HG03457 (cell line): ENCODE measurements at regions not wholly inside any gene's neighbourhood (a gene's known extent, or its start where the extent isn't known, plus 50 kb on each side); places are given as distances from the start of the nearest gene placed in this dataset.

Source experiments
- ATAC-seq: cut with Tn5 transposase; IDR thresholded peaks from one replicate; pipeline ENCODE4 v1.9.1; 2021; ENCODE audit warnings: moderate number of reproducible peaks; ENCODE audit not compliant: unreplicated experiment

DNA sequence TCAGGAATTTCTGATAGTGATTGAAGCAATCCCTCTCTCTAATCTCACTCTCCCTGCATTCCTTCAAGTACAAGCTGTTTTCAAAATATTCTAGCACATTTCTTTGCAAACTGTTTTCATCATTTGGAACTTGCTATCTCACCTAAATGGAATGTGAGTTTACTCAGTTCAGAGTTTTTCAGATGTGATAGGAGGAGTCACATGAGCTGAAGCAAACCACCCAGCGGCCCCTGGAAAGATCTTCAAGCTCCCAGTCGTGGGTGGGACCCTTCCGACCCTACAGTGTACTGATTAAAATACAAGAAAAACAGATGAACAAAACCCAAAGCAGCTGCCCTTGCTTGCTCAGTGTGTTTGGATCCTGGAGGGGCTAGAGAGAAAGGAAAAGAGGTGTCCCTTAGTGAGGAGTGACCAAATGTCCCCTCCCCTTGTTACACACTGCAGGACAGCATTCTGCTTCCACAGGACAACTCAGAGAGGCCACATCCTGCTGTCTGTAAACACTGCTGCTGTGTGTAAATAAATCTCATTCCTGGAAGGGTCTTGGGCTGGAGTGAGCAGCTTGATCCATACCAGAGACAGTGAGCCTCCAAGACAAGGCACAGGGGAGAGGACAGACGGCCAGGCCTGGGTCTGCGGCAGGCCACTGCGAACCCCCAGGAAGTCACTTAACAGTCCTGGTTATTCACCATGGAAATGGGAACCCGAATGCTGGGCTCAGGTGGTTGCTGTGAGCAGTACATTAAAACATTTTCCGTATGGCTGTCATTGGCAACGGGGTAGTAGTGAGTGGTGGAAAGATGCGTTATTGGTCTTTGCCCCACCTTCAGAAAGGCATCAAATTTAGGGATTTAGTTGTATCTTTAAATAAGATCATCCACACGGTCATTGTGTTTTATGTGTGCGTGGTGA, 229.2 kb downstream of the RHOU start:
- no peak for ATAC-seq

DNA sequence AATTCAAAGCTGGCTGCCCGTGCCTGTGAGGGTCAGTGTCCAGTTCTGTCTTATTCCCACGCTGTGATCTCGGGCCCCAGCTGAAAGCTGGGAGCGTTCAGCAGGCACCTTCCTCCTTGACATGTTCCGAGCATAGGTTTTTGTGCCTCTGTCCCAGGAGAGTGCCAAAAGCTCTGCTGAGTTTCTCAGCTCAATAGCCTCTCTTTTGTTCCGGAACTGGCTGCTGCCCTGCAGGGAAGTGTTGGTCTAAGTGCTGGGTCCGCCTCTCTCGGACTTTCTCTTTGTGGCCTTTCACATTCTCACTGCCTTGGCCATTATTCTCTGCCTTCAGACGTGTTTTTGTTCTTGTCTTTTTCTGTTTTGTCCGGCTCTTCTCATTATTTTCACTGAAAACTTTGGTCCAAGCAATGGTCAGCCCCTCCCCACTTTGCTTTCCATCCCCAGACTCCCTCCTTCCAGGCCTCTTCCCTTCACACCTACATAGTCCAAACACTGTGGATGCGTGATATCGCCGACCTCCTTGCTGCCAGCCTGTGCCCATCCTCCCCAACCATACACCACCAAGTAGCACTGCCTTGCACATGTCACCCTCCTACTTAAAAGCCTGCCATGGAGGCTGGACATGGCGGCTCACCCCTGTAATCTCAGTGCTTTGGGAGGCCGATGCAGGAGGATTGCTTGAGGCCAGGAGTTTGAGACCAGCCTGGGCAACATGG, 233.8 kb downstream of the RHOU start:
- ATAC-seq, result no peak

DNA sequence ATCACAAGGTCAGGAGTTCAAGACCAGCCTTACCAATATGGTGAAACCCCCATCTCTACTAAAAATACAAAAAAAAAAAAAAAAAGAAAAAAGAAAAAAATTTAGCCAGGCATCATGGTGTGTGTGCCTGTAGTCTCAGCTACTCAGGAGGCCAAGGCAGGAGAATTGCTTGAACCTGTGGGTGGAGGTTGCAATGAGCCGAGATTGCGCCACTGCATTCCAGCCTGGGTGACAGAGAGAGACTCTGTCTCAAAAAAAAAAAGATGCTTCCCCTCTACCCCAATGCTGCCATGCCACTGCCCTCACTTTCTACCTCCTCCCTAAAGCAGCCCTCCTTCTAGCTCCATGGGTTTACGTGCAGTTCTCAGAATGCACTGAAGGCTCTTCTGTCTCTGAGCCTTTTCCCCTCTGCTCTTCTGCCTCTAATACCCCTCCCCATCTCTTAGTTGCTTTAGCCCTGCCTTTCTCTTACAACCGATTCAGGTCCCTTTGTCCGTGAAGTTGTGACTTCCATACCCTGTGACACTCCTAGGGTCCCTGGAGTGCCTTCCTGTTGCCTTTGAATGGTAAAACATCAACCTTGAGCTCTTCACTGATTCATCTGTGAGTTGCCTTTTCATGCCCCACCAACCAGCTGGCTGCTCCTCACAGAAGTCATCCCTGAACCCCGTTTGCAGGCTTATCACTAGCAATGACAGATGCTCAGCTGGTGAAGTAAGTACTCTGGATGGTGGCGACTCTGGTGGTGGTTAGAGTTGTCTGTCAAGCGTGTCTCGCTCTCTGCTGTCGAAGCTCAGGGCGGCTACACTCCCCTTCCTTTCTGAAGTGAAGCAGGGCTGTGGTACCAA, 234.9 kb downstream of the RHOU start:
- ATAC-seq, result no peak

DNA sequence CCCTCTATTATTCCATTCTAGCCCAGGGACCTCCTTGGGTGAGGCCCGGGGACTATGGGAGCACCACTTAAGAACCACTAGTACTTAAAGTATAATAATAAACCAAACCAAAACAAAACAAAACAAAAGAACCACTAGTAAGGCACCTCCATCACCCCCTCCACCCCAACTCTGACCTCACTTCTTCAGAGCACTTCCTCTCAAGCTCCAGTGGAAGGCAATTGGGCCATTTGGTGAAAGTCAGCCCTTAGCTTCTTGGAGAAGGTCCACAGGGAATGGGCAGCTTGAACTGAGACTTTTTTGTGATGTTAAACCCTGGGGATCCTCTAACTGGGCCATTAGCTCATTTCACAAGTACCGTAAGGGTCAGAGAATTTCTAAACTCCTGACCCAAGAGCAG, 237.3 kb downstream of the RHOU start:
- ATAC-seq, result no peak

DNA sequence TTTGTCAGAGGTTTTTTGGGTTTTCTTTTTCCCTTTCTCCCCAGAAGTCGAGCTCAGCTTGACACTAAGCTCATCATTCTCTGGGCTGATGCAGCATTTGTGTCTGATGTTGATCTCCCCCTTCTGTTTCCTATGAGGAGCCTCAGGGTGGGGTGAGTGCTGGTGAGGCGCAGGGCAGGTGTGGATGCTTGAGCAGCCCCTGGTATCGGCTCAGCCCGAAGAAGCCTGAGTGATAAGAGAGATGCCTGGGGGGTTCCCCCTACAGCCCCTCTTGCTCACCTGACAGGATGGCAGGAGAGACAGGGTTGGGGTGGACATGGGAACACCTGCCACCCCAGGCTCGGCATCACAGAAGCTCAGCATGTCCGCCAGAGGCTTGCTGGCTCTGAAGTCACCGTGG, 239.0 kb downstream of the RHOU start:
- ATAC-seq, result no peak

DNA sequence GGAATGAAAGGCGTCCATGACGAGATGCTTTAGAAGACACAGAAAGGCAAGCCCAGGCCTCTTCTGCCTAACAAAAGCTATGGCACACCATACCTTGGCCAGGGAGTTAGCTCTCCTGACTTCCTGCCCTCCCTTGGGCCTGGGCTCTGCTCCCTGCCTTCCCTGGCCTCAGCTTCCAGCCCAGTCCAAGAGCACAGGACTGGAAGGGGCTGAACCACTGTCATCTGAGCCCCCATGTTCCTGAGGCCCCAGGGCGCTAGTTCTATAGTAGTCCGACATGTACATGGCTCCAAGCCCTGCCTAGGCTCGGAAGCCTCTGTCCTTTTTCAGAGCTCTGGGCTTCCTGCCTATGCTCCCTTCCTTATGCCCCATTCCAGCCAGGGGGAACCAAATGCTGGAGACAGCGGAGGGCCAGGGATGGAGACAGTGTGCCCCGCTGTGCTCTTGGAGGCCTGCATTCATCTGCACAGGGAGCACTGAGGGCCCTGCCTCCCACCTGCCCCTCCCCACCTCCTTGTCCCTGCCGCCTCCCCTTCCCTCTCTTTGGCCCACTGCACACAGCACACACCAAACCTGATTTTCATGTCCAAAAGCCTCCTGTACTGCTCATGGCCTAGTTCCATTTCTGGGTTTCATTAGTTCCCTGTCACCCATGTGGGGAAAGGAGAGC, 240.1 kb downstream of the RHOU start:
- no peak for ATAC-seq

DNA sequence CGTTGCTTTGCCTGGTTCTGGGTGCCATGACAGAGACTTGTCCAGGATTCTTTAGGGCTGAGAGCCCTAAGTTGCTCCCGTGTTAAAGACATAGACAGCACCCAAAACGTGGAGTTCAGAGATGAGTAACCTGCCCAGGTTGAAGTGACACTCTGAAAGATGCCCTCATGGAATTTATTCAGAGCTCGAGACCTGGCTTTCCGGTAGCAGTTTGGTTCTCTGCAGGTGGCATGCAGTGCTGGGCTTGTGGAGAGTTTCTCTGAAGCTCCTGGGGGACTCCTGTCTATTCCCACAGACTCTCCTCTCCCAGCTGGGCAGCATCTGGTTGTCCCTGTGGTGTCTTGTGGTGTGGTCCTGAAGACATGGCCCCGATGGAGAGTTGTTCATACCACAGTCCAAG, 241.0 kb downstream of the RHOU start:
- no peak for ATAC-seq

DNA sequence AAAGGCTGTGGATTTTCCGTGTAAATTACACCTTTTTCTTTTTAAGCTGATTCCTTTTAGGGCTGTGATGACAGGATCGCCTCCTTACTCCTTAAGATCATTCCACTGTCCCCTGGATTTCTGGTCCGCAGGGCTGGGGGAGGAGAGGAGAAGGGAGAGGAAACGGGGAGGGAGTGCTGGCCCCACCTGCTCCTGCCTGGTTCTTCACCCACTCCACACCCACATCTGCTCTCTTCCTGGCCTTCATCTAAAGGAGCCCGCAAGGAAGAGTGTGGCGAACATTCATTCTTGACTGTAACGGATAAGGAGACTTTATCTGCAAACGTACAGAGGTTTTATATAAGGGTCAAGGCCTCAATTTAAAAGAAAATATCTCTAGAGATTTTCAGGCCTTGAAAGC, 242.0 kb downstream of the RHOU start:
- ATAC-seq, result no peak

DNA sequence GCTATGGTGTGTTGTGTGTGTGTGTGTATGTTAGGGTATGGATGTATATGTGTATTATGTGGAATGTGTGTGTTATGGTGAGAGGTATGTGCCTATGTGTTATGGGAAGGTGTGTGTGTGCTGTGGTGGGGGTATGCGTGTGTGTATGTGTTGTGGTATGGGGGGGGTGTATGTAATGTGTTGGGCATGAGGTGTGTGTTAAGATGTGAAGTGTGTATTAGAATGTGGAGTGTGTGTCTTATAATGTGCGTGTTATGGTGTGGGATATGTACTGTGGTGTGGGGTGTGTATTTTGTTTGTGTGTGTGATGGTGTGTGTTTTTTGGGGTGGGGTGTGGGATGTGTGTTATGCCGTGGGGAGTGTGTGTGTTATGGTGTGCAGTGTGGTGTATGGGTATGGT, 242.5 kb downstream of the RHOU start:
- ATAC-seq, result no peak

DNA sequence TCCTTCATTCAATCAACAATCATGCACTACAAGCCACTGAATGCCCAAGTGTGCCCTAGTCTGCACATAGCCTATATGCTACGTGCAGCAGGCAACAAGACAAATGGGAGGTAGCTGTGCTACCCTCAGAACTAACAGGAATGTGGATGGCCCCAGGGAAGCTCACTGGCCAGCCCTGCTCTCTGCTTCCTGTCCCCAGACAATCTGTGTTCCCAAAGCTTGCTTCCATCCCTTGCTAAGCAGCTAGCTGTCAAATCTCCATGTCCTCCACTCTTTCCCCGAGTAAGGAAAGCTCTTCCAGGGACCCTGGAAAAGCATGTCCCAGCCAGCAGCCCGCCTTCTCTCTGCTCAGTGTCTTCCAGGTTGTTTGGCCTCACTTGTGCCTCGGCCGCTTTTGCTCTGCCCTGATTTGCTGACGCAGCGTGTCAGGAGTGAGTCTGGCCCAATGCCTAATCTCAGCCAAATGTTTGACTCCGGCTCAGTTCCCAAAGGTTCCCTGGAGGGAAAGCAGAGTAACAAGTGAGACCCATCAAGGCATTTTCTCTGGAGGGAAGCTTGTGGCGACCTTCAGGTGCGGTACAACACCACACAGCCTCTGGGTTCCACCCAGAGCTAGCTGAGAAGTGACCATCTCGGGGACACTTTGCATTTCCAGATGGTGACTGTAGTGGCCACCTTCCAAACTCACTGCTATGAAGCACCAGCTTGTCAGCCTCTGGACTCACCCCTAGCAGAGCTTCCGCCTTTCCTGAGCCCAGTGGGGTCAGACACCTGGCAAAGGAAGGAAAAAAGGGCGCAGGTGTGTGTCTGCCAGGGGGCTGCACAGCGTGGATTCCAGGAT, 243.4 kb downstream of the RHOU start:
- ATAC-seq, result no peak

DNA sequence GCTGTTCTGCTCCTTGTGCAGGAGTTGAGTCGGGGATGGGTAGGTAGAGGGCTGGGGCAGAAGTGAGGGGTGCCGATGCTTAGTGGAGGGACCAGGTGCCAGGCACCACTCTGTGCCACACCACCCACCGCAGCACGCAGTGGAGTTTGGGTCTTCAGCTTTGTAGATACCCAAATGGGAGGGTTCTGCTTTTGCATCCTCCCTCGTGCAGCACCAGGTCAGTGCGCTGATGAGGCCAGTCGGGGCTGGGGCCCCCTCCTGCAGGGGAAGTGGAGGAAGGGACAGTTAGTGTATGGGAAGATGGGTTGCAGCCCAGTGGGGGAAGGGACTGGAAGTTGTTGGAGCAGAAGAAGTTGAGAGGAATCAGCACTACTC, 244.0 kb downstream of the RHOU start:
- no peak for ATAC-seq

DNA sequence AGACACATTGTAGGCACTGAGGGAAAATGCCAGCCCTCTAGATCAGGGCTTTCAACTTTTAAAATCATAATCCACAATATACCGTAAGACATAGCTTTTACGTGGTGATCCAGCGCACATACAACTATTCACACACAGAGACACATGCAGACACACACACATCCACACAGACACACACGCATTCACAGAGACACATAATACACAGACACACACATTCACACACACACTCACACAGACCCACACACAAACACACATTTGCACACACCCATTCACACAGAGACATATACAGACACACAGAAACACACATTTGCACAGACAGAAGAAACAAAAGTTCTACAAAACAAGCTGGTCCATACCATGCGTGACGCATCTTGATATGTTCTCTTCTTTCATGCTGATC, 244.5 kb downstream of the RHOU start:
- ATAC-seq, result no peak

DNA sequence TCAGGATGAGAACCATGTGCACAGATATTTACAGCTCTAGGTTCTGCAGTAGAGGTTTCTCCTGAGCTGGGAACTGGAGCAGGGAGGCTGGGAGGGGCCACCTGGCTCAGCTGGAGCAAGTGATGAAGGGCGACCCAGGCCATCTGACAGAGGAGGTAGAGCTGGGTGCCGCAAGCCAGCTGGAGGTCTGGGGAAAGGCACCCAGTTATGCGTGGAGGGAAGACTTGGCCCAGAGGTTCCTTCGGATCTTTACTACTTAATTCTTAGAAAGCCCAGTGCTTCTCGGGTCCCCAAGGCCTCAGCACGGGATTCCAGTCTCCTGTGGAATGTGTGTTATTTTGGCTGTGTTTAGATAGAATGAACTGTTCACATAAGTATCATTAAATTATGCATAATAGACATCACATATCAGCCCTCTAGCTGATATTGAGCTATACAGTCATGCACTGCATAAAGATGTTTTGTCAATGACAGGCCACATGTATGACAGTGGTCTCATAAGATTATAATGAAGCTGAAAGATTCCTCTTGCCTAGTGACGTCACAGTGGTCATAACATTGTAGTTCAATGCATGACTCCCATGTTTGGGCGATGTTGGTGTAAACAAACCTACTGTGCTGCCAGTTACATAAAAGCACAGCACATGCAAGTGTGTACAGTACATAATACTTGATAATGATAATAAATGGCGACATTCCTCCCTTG, 245.1 kb downstream of the RHOU start:
- ATAC-seq, result no peak

DNA sequence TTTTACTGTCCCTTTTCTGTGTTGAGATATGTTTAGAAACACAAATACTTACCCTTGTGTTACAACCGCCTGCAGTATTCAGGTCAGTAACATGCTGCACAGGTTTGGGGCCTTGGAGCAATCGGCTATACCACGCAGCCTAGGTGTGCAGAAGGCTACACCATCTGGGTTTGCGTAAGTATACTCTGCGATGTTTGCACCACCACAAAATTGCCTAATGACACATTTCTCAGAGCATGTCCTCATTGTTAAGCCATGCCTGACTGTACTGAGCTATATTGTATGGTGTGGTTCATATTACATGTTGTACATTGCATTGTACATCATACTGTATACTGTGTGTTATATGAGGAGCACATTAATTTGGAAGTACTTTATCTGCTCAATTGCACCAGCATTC, 247.4 kb downstream of the RHOU start:
- ATAC-seq, result no peak

DNA sequence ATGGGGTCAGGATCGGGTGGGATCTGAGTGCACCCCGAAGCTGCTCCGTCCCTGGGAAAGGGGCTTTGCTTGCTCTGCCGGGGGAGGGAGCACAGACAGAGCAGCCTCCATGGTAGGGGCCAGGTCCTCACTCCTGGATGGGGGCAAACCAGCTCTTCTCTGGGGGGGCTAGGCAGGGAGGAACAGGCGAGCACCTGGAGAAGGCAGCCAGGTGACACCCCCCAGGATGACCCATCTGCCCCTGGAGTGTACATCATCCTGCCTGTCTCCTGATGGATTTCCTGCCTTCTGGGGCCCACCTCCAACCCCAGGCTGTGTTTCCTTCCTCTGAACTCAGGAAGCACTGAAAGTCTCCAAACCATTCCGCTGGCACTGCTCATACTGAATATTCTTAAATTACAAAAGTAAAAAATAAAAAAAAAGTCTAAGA, 248.0 kb downstream of the RHOU start:
- ATAC-seq, result no peak

DNA sequence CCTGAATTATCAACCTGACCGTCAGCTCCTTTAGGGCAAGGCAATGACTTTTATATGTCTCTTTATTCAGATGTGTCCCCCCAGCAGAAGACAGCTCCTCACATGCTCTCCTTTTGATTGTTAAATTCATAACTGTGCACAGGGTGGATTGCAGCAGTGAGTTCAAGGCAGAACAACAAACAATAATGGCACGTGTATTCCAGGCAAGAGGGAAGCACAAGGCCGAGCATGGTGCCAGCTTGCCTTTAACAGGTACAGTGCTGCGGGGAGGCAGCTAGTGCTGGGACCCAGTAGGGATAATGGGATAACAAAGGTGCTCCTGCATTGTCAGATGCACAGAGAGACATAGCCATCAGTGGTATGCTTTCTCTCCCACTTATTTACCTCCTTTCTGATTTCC, 248.4 kb downstream of the RHOU start:
- no peak for ATAC-seq

DNA sequence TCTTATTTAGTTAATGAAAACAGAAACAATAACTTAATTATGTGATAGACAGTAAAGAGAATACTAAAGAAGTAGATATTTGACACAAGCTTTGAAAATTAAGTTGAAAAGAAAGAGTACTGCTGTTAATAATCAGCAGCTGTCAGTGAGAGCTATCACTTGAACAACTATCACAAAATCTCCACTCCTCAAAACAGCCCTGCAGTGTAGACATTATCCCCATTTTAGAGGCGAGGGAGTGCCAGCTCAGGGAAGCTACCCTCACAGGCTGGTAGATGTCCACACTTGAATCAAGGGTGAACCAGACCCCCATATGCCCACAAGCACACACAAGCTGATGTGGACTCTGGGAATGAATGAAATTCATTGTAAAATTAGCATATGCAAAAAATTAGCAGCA, 248.8 kb downstream of the RHOU start:
- ATAC-seq, result no peak

DNA sequence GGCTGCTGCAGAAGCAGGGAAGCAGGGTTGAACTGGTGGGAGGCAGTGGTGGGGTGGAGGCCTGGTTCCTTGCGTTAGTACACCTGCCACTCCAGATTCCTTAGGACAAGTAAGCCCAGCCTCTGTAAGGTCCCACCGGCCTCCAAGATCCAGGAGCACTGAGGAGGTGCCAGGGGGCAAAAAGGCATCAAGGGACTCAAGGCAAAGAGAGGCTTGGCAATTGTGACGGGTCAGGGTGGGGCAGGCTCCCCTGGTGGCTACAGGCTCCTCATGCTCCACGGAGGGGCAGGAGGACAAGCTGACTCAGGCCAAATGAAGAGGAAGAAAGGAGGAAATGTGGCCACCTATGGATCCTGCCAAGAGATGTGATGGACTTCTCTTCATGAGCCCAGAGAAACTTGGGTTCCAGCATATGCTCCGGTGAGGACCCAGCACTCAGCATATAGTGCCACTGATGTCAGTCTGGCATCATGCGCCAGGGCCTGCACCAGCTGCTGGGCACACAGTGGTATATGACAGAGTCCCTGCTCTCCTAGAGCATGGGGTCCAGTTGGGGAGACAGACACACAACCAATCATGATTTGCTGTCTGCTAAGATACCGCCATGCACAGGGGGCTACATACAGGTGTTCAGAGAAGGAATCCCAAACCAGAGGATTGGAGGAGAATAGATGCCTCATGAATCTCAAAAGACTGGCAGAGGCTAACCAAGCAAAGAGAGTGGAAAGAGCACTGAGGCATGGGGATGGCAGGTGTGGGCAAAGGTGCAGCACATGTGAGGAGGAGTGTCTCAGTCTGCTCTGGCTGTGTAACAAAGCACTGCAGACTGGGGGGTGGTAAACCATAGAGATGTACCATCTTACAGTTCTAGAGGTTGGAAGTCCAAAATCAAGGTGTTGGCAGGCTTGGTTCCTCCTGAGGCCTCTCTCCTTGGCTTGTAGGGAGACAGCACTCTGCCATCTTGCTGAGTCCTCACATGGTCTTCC, 249.7 kb downstream of the RHOU start:
- ATAC-seq, result no peak
